HG03378 (cell line): ENCODE measurements at regions not wholly inside any gene's neighbourhood (a gene's known extent, or its start where the extent isn't known, plus 50 kb on each side); places are given as distances from the start of the nearest gene placed in this dataset.

ENCODE experiments used
- ATAC-seq: cut with Tn5 transposase; IDR thresholded peaks from one replicate; pipeline ENCODE4 v1.9.1; 2021; ENCODE audit warnings: mild to moderate bottlenecking, moderate library complexity; ENCODE audit not compliant: unreplicated experiment

- ATAC-seq, result no peak
Observed at GRCh38 chr18:45373286-45373880, 241.9 kb upstream of the SLC14A2 start.

GRCh38 chr18:45374236-45374635 is 241.0 kb upstream of the SLC14A2 start:
- no peak for ATAC-seq

GRCh38 chr18:45374878-45375630 is 240.2 kb upstream of the SLC14A2 start:
- no peak for ATAC-seq

- no peak for ATAC-seq
Observed at GRCh38 chr18:45376193-45376592, 239.1 kb upstream of the SLC14A2 start.

- ATAC-seq, result no peak
Observed at GRCh38 chr18:45378308-45378707, 237.0 kb upstream of the SLC14A2 start.

- no peak for ATAC-seq
Observed at GRCh38 chr18:45378933-45379332, 236.3 kb upstream of the SLC14A2 start.

- peak; percentile 73 for ATAC-seq
Observed at GRCh38 chr18:45379903-45380302, 235.4 kb upstream of the SLC14A2 start.

GRCh38 chr18:45381282-45381681 is 234.0 kb upstream of the SLC14A2 start:
- ATAC-seq, result no peak

GRCh38 chr18:45383228-45383627 is 232.0 kb upstream of the SLC14A2 start:
- no peak for ATAC-seq

- peak; percentile 50 for ATAC-seq
Observed at GRCh38 chr18:45384137-45384961, 230.9 kb upstream of the SLC14A2 start.

GRCh38 chr18:45384962-45385315 is 230.3 kb upstream of the SLC14A2 start:
- ATAC-seq, result no peak

- no peak for ATAC-seq
Observed at GRCh38 chr18:45386041-45386655, 229.1 kb upstream of the SLC14A2 start.

- no peak for ATAC-seq
Observed at GRCh38 chr18:45387229-45387628, 228.0 kb upstream of the SLC14A2 start.

GRCh38 chr18:45398448-45398847 is 216.8 kb upstream of the SLC14A2 start:
- no peak for ATAC-seq

- ATAC-seq, result no peak
Observed at GRCh38 chr18:45399146-45399545, 216.1 kb upstream of the SLC14A2 start.

- ATAC-seq, result no peak
Observed at GRCh38 chr18:45399643-45400042, 215.6 kb upstream of the SLC14A2 start.

- ATAC-seq, result no peak
Observed at GRCh38 chr18:45402485-45403056, 212.7 kb upstream of the SLC14A2 start.

GRCh38 chr18:45403341-45404049 is 211.8 kb upstream of the SLC14A2 start:
- ATAC-seq, result no peak

GRCh38 chr18:45408218-45408617 is 207.1 kb upstream of the SLC14A2 start:
- ATAC-seq, result no peak

- ATAC-seq, result no peak
Observed at GRCh38 chr18:45409971-45410370, 205.3 kb upstream of the SLC14A2 start.
